ENCODE measurements at regions not wholly inside any gene's neighbourhood (a gene's known extent, or its start where the extent isn't known, plus 50 kb on each side); places are given as distances from the start of the nearest gene placed in this dataset.
"Not testable (repeated sequence)": the region's sequence is repeated elsewhere in the genome, so short reads cannot be mapped to it uniquely, and the experiment has no call there.

- TF ChIP-seq CTCF (IDR thresholded peaks at IDR 0.05; ENCODE audit: poor library complexity); EZH2 (IDR thresholded peaks at IDR 0.05; ENCODE audit: borderline replicate concordance): not testable (repeated sequence)
These were observed 320.1 kb downstream of the GRXCR1 start for GRCh38 chr4:43212576-43212975.
